Adrenal gland (tissue), 5 donors: ENCODE measurements at regions not wholly inside any gene's neighbourhood (a gene's known extent, or its start where the extent isn't known, plus 50 kb on each side); places are given as distances from the start of the nearest gene placed in this dataset.

Experiments used
- POLR2A ChIP-seq, 2 donors: fragments of 450-650 bp; IDR thresholded peaks; one replicate each; pipeline ENCODE4 v1.6.1; 2017; ENCODE audit warnings: antibody characterized with exemption in 2 of 2, mild to moderate bottlenecking in 2 of 2, moderate library complexity in 1 of 2
- TF ChIP-seq, protein P1 (sequence below), 6 experiments: fragments of 450-650 bp in 4 of 6; fragments of 200-600 bp in 2 of 6; sonication (generic) in 1 of 6; IDR thresholded peaks; 1 replicate in 5 of 6; 2 replicates in 1 of 6; pipeline versions ENCODE4 v1.5.1 to v1.8.0; 2016 to 2021; ENCODE audit warnings: antibody characterized with exemption in 6 of 6, mild to moderate bottlenecking in 2 of 6, moderate library complexity in 1 of 6
- donor health status: DM: no; HTN: no; CAD: no.

DNA sequence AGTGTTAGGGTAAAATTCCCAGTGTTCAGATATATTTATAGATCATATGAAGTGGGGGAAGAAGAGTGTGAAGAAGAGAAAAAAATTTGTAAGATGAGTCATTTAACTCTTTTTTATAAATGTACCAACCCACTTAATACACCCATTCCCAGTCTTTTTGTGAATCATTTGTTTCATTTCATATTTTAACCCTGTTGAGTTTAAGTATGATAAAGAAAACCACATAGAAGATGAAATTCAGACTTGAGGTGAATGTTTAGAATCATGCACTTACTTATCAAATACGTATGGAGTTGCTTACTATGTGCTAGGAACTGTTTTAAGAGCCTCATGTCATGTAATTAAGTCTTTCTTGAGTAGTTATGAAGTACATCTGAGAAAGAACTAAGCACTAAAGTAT lies 56.6 kb upstream of the DAPP1 start:
- TF ChIP-seq, protein P1, sequence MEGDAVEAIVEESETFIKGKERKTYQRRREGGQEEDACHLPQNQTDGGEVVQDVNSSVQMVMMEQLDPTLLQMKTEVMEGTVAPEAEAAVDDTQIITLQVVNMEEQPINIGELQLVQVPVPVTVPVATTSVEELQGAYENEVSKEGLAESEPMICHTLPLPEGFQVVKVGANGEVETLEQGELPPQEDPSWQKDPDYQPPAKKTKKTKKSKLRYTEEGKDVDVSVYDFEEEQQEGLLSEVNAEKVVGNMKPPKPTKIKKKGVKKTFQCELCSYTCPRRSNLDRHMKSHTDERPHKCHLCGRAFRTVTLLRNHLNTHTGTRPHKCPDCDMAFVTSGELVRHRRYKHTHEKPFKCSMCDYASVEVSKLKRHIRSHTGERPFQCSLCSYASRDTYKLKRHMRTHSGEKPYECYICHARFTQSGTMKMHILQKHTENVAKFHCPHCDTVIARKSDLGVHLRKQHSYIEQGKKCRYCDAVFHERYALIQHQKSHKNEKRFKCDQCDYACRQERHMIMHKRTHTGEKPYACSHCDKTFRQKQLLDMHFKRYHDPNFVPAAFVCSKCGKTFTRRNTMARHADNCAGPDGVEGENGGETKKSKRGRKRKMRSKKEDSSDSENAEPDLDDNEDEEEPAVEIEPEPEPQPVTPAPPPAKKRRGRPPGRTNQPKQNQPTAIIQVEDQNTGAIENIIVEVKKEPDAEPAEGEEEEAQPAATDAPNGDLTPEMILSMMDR (IDR thresholded peaks at IDR 0.05), result no peak
- no peak for TF ChIP-seq POLR2A (IDR thresholded peaks at IDR 0.05)
